H1 (cell line): ENCODE measurements at regions not wholly inside any gene's neighbourhood (a gene's known extent, or its start where the extent isn't known, plus 50 kb on each side); places are given as distances from the start of the nearest gene placed in this dataset.

Experiments
- CTCF ChIA-PET: fragments of 300-600 bp; sonication (Branson Sonifier 250); formaldehyde crosslinking; loops from one replicate; lab custom pipeline; 2021; ENCODE audit not compliant: partially characterized antibody; lab: Charles Lee
- POLR2A ChIA-PET: fragments of 300-600 bp; sonication (Branson Sonifier 250); formaldehyde crosslinking; loops from one replicate; lab custom pipeline; 2021; ENCODE audit warnings: inconsistent platforms; ENCODE audit not compliant: partially characterized antibody; lab: Charles Lee
- DNase-seq, 2 experiments: peaks; one replicate each; pipeline versions ENCODE4 v3.0.0 to v3.0.0-alpha.2; 2010 to 2022; ENCODE audit warnings: low spot score in 2 of 2, low read depth in 1 of 2, mixed read lengths in 1 of 2
- FAIRE-seq: peaks from 2 replicates; lab custom pipeline; 2011; peaks lifted over from hg19 to GRCh38; lab: Jason Lieb, UNC
- H2AFZ ChIP-seq: 2 replicates; pipeline ENCODE4 v1.8.1; 2012; ENCODE audit warnings: low read length, inconsistent platforms
- H2AK5ac ChIP-seq: 2 replicates; pipeline ENCODE4 v1.6.1; 2013; ENCODE audit warnings: low read depth, low read length
- H2BK120ac ChIP-seq: replicated peaks from 2 replicates; pipeline ENCODE3; 2013; ENCODE audit warnings: low read depth, low read length, inconsistent platforms
- H2BK12ac ChIP-seq: 2 replicates; pipeline ENCODE4 v1.6.1; 2013; ENCODE audit warnings: low read depth, low read length
- H2BK15ac ChIP-seq: 2 replicates; pipeline ENCODE4 v1.6.1; 2013; ENCODE audit warnings: low read length
- H2BK20ac ChIP-seq: 2 replicates; pipeline ENCODE4 v1.6.1; 2013; ENCODE audit warnings: low read length
- H2BK5ac ChIP-seq: 2 replicates; pipeline ENCODE4 v1.6.1; 2013; ENCODE audit warnings: low read depth, low read length
- H3K14ac ChIP-seq: 2 replicates; pipeline ENCODE4 v1.6.1; 2013; ENCODE audit warnings: inconsistent platforms; ENCODE audit not compliant: insufficient read length
- H3K18ac ChIP-seq: 2 replicates; pipeline ENCODE4 v1.6.1; 2013; ENCODE audit warnings: low read length; ENCODE audit errors: extremely low read depth
- H3K23ac ChIP-seq: 2 replicates; pipeline ENCODE4 v1.6.1; 2013; ENCODE audit warnings: inconsistent platforms; ENCODE audit not compliant: insufficient read length
- H3K23me2 ChIP-seq: 2 replicates; pipeline ENCODE4 v1.6.1; 2013; ENCODE audit warnings: low read depth, low read length
- H3K27ac ChIP-seq: 2 replicates; pipeline ENCODE4 v1.6.1; 2011; ENCODE audit warnings: low read depth, low read length, inconsistent platforms
- H3K27me3 ChIP-seq, 4 experiments: replicated peaks in 1 of 4; 1 replicate in 1 of 4; 2 replicates in 3 of 4; pipeline versions ENCODE4 v1.6.1 to v1.8.1; 2011 to 2013; ENCODE audit warnings: low read length in 3 of 4, mild to moderate bottlenecking in 3 of 4, inconsistent platforms in 2 of 4, mixed read lengths in 2 of 4, moderate library complexity in 1 of 4; ENCODE audit not compliant: control insufficient read depth in 3 of 4, insufficient read depth in 3 of 4; ENCODE audit errors: extremely low read depth in 1 of 4
- H3K36me3 ChIP-seq, 4 experiments: 2 replicates each; pipeline versions ENCODE4 v1.6.1 to v1.8.1; 2011 to 2013; ENCODE audit warnings: mild to moderate bottlenecking in 4 of 4, low read length in 3 of 4, moderate library complexity in 2 of 4, control low read depth in 1 of 4, inconsistent platforms in 1 of 4; ENCODE audit not compliant: insufficient read depth in 4 of 4, control insufficient read depth in 2 of 4
- H3K4ac ChIP-seq: replicated peaks from 2 replicates; pipeline ENCODE3; 2013; ENCODE audit warnings: low read length, low read depth, mixed read lengths, inconsistent platforms; ENCODE audit not compliant: insufficient read length
- H3K4me1 ChIP-seq, 4 experiments: replicated peaks in 1 of 4; 1 replicate in 1 of 4; 2 replicates in 3 of 4; pipeline versions ENCODE4 v1.6.1 to v1.8.1; 2011 to 2013; ENCODE audit warnings: low read length in 3 of 4, inconsistent platforms in 2 of 4, mixed read lengths in 1 of 4; ENCODE audit not compliant: insufficient read depth in 4 of 4, control insufficient read depth in 3 of 4
- H3K4me2 ChIP-seq, 2 experiments: 2 replicates each; pipeline versions ENCODE4 v1.6.1 to v1.8.1; 2011 to 2013; ENCODE audit warnings: low read depth in 2 of 2, low read length in 2 of 2, control low read depth in 1 of 2, inconsistent platforms in 1 of 2, mild to moderate bottlenecking in 1 of 2; ENCODE audit not compliant: insufficient read depth in 1 of 2
- H3K4me3 ChIP-seq, 4 experiments: fragments of 200-600, 300-600 bp in 1 of 4; sonication (generic), shearing (Covaris generic), sonication (Bioruptor Twin) in 1 of 4; 2 replicates each; pipeline versions ENCODE4 v1.5.1 to v1.8.1; 2011 to 2016; ENCODE audit warnings: low read length in 4 of 4, low read depth in 3 of 4, control low read depth in 2 of 4, inconsistent platforms in 2 of 4, mild to moderate bottlenecking in 2 of 4, mixed read lengths in 1 of 4, moderate library complexity in 1 of 4; ENCODE audit not compliant: insufficient read depth in 2 of 4; ENCODE audit errors: extremely low read depth in 1 of 4
- H3K56ac ChIP-seq: replicated peaks from 2 replicates; pipeline ENCODE3; 2013; ENCODE audit warnings: low read depth, mild to moderate bottlenecking, mixed read lengths, low read length, inconsistent platforms; ENCODE audit not compliant: insufficient read length
- H3K79me1 ChIP-seq: 2 replicates; pipeline ENCODE4 v1.6.1; 2013; ENCODE audit warnings: low read depth, low read length, control low read depth
- H3K79me2 ChIP-seq, 2 experiments: 2 replicates each; pipeline versions ENCODE4 v1.6.1 to v1.8.1; 2012 to 2013; ENCODE audit warnings: low read length in 2 of 2, mild to moderate bottlenecking in 2 of 2, inconsistent platforms in 1 of 2; ENCODE audit not compliant: insufficient read depth in 2 of 2, control insufficient read depth in 1 of 2
- H3K9ac ChIP-seq, 4 experiments: replicated peaks in 1 of 4; 1 replicate in 1 of 4; 2 replicates in 3 of 4; pipeline versions ENCODE4 v1.6.1 to v1.8.1; 2011 to 2013; ENCODE audit warnings: low read depth in 3 of 4, low read length in 3 of 4, control low read depth in 2 of 4, mild to moderate bottlenecking in 2 of 4, moderate library complexity in 2 of 4, inconsistent platforms in 1 of 4; ENCODE audit errors: extremely low read depth in 1 of 4
- H3K9me3 ChIP-seq, 2 experiments: 2 replicates each; pipeline versions ENCODE4 v1.6.1 to v1.8.1; 2012 to 2013; ENCODE audit warnings: mild to moderate bottlenecking in 2 of 2, moderate library complexity in 2 of 2, control low read depth in 1 of 2, inconsistent platforms in 1 of 2, low read depth in 1 of 2, low read length in 1 of 2, mixed read lengths in 1 of 2; ENCODE audit not compliant: insufficient read depth in 2 of 2
- H4K20me1 ChIP-seq, 2 experiments: replicated peaks in 1 of 2; 2 replicates each; pipeline versions ENCODE3 to v1.8.1; 2011 to 2013; ENCODE audit warnings: inconsistent platforms in 2 of 2, low read length in 2 of 2, mild to moderate bottlenecking in 1 of 2; ENCODE audit not compliant: insufficient read depth in 2 of 2, control insufficient read depth in 1 of 2
- H4K5ac ChIP-seq: 2 replicates; pipeline ENCODE4 v1.6.1; 2013; ENCODE audit warnings: low read length, low read depth, mixed read lengths, inconsistent platforms; ENCODE audit not compliant: insufficient read length
- H4K8ac ChIP-seq: 2 replicates; pipeline ENCODE4 v1.8.0; 2013; ENCODE audit warnings: mild to moderate bottlenecking, moderate library complexity, low read length, inconsistent platforms; ENCODE audit not compliant: insufficient read depth; ENCODE audit errors: extremely low read depth
- H4K91ac ChIP-seq: replicated peaks from 2 replicates; pipeline ENCODE3; 2013; ENCODE audit warnings: low read length, mixed read lengths, inconsistent platforms; ENCODE audit not compliant: insufficient read length
- CBX8 ChIP-seq: fragments of 300-800, 300-1000 bp; sonication (generic); IDR thresholded peaks from 2 replicates; pipeline ENCODE4 v1.7.1; 2016; ENCODE audit warnings: low read depth, low read length, borderline replicate concordance
- CTCF ChIP-seq, 3 experiments: IDR thresholded peaks; 1 replicate in 2 of 3; 2 replicates in 1 of 3; pipeline versions ENCODE4 v1.5.1 to v1.6.1; 2011; ENCODE audit warnings: low read length in 3 of 3, mild to moderate bottlenecking in 3 of 3, inconsistent platforms in 2 of 3, low read depth in 1 of 3, moderate library complexity in 1 of 3; ENCODE audit not compliant: insufficient read depth in 1 of 3; ENCODE audit errors: control extremely low read depth in 1 of 3
- NANOG ChIP-seq: IDR thresholded peaks from 2 replicates; pipeline ENCODE4 v1.6.1; 2011; ENCODE audit warnings: low read length, low read depth, mild to moderate bottlenecking, inconsistent platforms; ENCODE audit not compliant: insufficient read depth, poor library complexity, severe bottlenecking
- NRF1 ChIP-seq: IDR thresholded peaks from 2 replicates; pipeline ENCODE4 v1.6.1; 2011; ENCODE audit warnings: mild to moderate bottlenecking, low read depth, low read length, improper control_type of control experiment
- POLR2AphosphoS5 ChIP-seq: IDR thresholded peaks from 2 replicates; pipeline ENCODE4 v1.6.1; 2011; ENCODE audit warnings: low read depth, low read length
- SIN3A ChIP-seq, 2 experiments: IDR thresholded peaks in 1 of 2; conservative IDR thresholded peaks in 1 of 2; 2 replicates each; pipeline ENCODE4 v1.6.1; 2011 to 2012; ENCODE audit warnings: low read length in 2 of 2, improper control_type of control experiment in 1 of 2, low read depth in 1 of 2, mild to moderate bottlenecking in 1 of 2
- SIRT6 ChIP-seq: IDR thresholded peaks from one replicate; pipeline ENCODE4 v1.7.1; 2012; ENCODE audit warnings: low read length, inconsistent platforms
- SP1 ChIP-seq: IDR thresholded peaks from 2 replicates; pipeline ENCODE4 v1.6.1; 2011; ENCODE audit warnings: low read depth, low read length
- SRF ChIP-seq: IDR thresholded peaks from 2 replicates; pipeline ENCODE4 v1.6.1; 2011; ENCODE audit warnings: mild to moderate bottlenecking, low read depth, low read length, moderate library complexity
- TAF1 ChIP-seq: IDR thresholded peaks from 2 replicates; pipeline ENCODE4 v1.6.1; 2011; ENCODE audit warnings: mild to moderate bottlenecking, low read depth, low read length
- TBP ChIP-seq: IDR thresholded peaks from 2 replicates; pipeline ENCODE4 v1.6.1; 2011; ENCODE audit warnings: low read depth, low read length, improper control_type of control experiment
- WGBS, 2 experiments: shearing (Covaris generic) in 1 of 2; methylation state at CpG; one replicate each; pipeline versions ENCODE4 v1.1.6 to v1.1.7; 2013 to 2015; ENCODE audit warnings: low lambda C conversion rate in 2 of 2, mixed read lengths in 2 of 2, inconsistent platforms in 1 of 2, low coverage in 1 of 2, missing lambda C conversion rate in 1 of 2; ENCODE audit not compliant: insufficient replicate concordance in 2 of 2, insufficient coverage in 1 of 2, insufficient read length in 1 of 2; ENCODE audit errors: extremely low coverage in 1 of 2, missing lambda C conversion rate in 1 of 2; 5-methylcytosine and 5-hydroxymethylcytosine counted together

- H3K23me2 ChIP-seq: peaks cover 11% of the 10 kb centered on the region
- no peak overlapping the region for H2BK5ac ChIP-seq
- no peak overlapping the region for H2BK120ac ChIP-seq
- H3K56ac ChIP-seq: no peak overlapping the region
- FAIRE-seq (no peak), DNase-seq (no peak)
- 0 out of 2 replicates have a peak, but pooled peaks cover 4% of the 10 kb centered on the region for H3K79me1 ChIP-seq
- H3K79me2 ChIP-seq: no peaks in the 10 kb centered on the region
- H4K20me1 ChIP-seq: peaks cover 0 to 8% of the 10 kb centered on the region in 2 experiments
- H3K9me3 ChIP-seq: no peaks in the 10 kb centered on the region
- no peak overlapping the region for H3K4me2 ChIP-seq
- 0 out of 2 replicates have a peak overlapping the region, but pooled peaks have one; percentile 48 for H2BK20ac ChIP-seq
- no peak overlapping the region; the same call in none of the 2 replicates for H3K18ac ChIP-seq
- no peak overlapping the region for H3K23ac ChIP-seq
- ChIA-PET CTCF (interaction anchor here (0.6 to 2.2 kb wide), 14 partner anchors 9 to 406 kb away, joined by 3 to 9 read pairs (median 4); no protein-coding TSS in a partner anchor), POLR2A (interaction anchor here (1.0 kb wide), 1 partner anchor 86 kb away, joined by 3 read pairs; no protein-coding TSS in a partner anchor)
- WGBS, 2 experiments: 90% methylated on average over 18 of the region's 20 CpGs; no CpG with 5 or more reads in 1 of the 2 experiments
- H2BK15ac ChIP-seq: no peak overlapping the region
- no peak overlapping the region for H3K9ac ChIP-seq
- H3K4ac ChIP-seq: no peak overlapping the region
- H4K5ac ChIP-seq: no peak overlapping the region
- no peak overlapping the region for H2AK5ac ChIP-seq
- H2AFZ ChIP-seq: no peak overlapping the region
- peaks cover 6 to 30% (median 18%) of the 10 kb centered on the region in 4 experiments for H3K4me1 ChIP-seq
- no peak overlapping the region for H3K27ac ChIP-seq
- no peak overlapping the region for H3K4me3 ChIP-seq
- H2BK12ac ChIP-seq: peak overlapping the region; percentile 60; the same call in 1 of the 2 replicates
- no peak overlapping the region for H4K8ac ChIP-seq
- no peak overlapping the region for H4K91ac ChIP-seq
- H3K36me3 ChIP-seq: no peaks in the 10 kb centered on the region
- no peak overlapping the region for H3K14ac ChIP-seq
- H3K27me3 ChIP-seq: no peaks in the 10 kb centered on the region; a peak in 1 of 7 replicates
- TF ChIP-seq NANOG (no peak), SIRT6 (no peak), POLR2AphosphoS5 (no peak), SIN3A (conservative IDR thresholded peaks at IDR 0.05 in 1 of 2, IDR thresholded peaks at IDR 0.05 in 1 of 2; ENCODE audit: low read depth in 1 of 2, low read length in 2 of 2) (no peak), SP1 (no peak), CBX8 (no peak), SRF (no peak), TBP (no peak), NRF1 (no peak), TAF1 (no peak), CTCF (IDR thresholded peaks at IDR 0.05; ENCODE audit: control extremely low read depth in 1 of 3, insufficient read depth in 1 of 3, low read depth in 1 of 3, low read length in 3 of 3) (no peak)
These were observed 92.1 kb upstream of the GSE1 start for GRCh38 chr16:85520853-85521521.
